ENCODE measurements at regions not wholly inside any gene's neighbourhood (a gene's known extent, or its start where the extent isn't known, plus 50 kb on each side); places are given as distances from the start of the nearest gene placed in this dataset.

DNA sequence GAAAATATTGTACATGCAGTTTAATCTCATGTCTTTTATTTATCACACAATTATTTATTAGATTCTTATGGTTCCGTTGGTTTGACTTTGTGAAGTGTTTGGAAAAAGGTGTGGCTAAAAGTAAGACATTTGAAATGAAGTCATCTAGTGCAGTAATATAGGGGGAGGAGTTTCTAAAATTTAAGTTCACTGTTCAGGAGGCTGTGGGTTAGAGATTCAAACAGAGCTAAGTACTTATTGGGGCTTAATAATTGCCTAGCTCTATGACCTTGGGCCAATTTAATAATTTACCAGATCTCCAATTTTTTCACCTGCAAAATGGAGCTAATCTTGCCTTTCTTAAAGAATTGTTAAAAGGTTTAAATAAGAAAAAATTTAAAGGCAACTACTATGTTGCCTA lies 144.6 kb downstream of the NDFIP2 start:
- TF ChIP-seq ZNF24 (IDR thresholded peaks at IDR 0.05) (no peak), NR2C2 (IDR thresholded peaks at IDR 0.05; ENCODE audit: borderline replicate concordance, control insufficient read depth, insufficient read length, low read depth) (no peak), CTCF (IDR thresholded peaks at IDR 0.05 in 2 of 3, conservative IDR thresholded peaks at IDR 0.05 in 1 of 3; ENCODE audit: control insufficient read depth in 2 of 3, extremely low read depth in 1 of 3, insufficient read depth in 1 of 3, low read depth in 3 of 3, low read length in 3 of 3) (no peak), EP300 (IDR thresholded peaks at IDR 0.05; ENCODE audit: borderline replicate concordance in 1 of 2, control insufficient read depth in 1 of 2, low read depth in 2 of 2, low read length in 2 of 2) (no peak), POLR2A (IDR thresholded peaks at IDR 0.05; ENCODE audit: low read depth, low read length) (no peak), ZBED1 (IDR thresholded peaks at IDR 0.05; ENCODE audit: borderline replicate concordance) (no peak), NFYB (IDR thresholded peaks at IDR 0.05; ENCODE audit: insufficient read depth, low read depth, low read length) (no peak), JUND (IDR thresholded peaks at IDR 0.05; ENCODE audit: low read depth, low read length) (no peak)
- TF ChIP-seq, protein P1, sequence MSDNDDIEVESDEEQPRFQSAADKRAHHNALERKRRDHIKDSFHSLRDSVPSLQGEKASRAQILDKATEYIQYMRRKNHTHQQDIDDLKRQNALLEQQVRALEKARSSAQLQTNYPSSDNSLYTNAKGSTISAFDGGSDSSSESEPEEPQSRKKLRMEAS (IDR thresholded peaks at IDR 0.05; ENCODE audit: low read depth, low read length) = no peak

Data from GM12878 (cell line).